GM13976 (cell line): ENCODE measurements at regions not wholly inside any gene's neighbourhood (a gene's known extent, or its start where the extent isn't known, plus 50 kb on each side); places are given as distances from the start of the nearest gene placed in this dataset.

Source experiments
- DNase-seq: peaks from one replicate; pipeline ENCODE4 v3.0.0; 2012; ENCODE audit warnings: low spot score
- CTCF ChIP-seq: IDR thresholded peaks from 2 replicates; pipeline ENCODE4 v1.5.1; 2012; ENCODE audit warnings: borderline replicate concordance, mild to moderate bottlenecking; ENCODE audit not compliant: insufficient read depth; ENCODE audit errors: extremely low read depth, missing control alignments, control extremely low read depth
- in situ Hi-C: fragments of 300-500 bp; cut with MboI; formaldehyde crosslinking; loops from one replicate; pipeline ENCODE4 v1.12.0; 2022; ENCODE audit warnings: low sequenced_read_pairs, mixed read lengths, inconsistent platforms; ENCODE audit not compliant: unreplicated experiment

GRCh38 chr9:106751681-106752080 lies 111.3 kb upstream of the ZNF462 start:
- TF ChIP-seq CTCF, result no peak
- no peak for DNase-seq
- in situ Hi-C loops, result no loop called here

GRCh38 chr9:106752581-106752980 lies 110.4 kb upstream of the ZNF462 start:
- in situ Hi-C loops, result no loop called here
- DNase-seq, result no peak
- TF ChIP-seq CTCF, result no peak

- TF ChIP-seq CTCF, result no peak
- in situ Hi-C loops, result no loop called here
- peak; percentile 47 for DNase-seq
These were observed 109.8 kb upstream of the ZNF462 start for GRCh38 chr9:106753155-106753671.

GRCh38 chr9:106755736-106756135 lies 107.2 kb upstream of the ZNF462 start:
- in situ Hi-C loops, result no loop called here
- no peak for DNase-seq
- no peak for TF ChIP-seq CTCF

- DNase-seq, result no peak
- in situ Hi-C loops, result no loop called here
- TF ChIP-seq CTCF, result no peak
These were observed 105.5 kb upstream of the ZNF462 start for GRCh38 chr9:106757514-106757913.

DNA sequence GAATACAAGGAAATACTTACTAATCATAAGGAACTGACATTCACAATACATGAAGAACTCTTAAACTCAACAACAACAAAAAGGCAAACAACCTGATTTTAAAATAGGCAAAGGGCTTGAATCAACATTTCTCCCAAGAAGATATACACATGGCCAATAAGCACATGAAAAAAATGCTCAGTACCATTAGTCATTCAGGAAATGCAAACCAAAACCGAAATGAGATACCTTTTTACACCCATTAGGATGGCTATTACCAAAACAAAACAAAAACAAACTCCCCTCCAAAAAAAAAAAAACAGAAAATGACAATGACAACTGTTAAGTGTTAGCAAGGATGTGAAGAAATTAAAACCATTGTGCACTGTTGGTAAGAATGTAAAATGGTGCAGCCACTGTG lies 104.1 kb upstream of the ZNF462 start:
- no peak for DNase-seq
- in situ Hi-C loops, result no loop called here
- no peak for TF ChIP-seq CTCF

- TF ChIP-seq CTCF, result no peak
- no peak for DNase-seq
- in situ Hi-C loops, result no loop called here
These were observed 101.5 kb upstream of the ZNF462 start for GRCh38 chr9:106761493-106761892.
